ENCODE measurements at regions not wholly inside any gene's neighbourhood (a gene's known extent, or its start where the extent isn't known, plus 50 kb on each side); places are given as distances from the start of the nearest gene placed in this dataset.

GRCh38 chr18:66769375-66769774, 165.5 kb upstream of the CDH19 start:
- no peak overlapping the region for H3K4me3 Mint-ChIP-seq
- H3K36me3 Mint-ChIP-seq: no peaks in the 10 kb centered on the region
- H3K27me3 Mint-ChIP-seq: no peaks in the 10 kb centered on the region
- no peaks in the 10 kb centered on the region for H3K4me1 Mint-ChIP-seq (ENCODE audit: unreplicated experiment)
- H3K9me3 Mint-ChIP-seq: no peaks in the 10 kb centered on the region
- TF ChIP-seq, protein P1, sequence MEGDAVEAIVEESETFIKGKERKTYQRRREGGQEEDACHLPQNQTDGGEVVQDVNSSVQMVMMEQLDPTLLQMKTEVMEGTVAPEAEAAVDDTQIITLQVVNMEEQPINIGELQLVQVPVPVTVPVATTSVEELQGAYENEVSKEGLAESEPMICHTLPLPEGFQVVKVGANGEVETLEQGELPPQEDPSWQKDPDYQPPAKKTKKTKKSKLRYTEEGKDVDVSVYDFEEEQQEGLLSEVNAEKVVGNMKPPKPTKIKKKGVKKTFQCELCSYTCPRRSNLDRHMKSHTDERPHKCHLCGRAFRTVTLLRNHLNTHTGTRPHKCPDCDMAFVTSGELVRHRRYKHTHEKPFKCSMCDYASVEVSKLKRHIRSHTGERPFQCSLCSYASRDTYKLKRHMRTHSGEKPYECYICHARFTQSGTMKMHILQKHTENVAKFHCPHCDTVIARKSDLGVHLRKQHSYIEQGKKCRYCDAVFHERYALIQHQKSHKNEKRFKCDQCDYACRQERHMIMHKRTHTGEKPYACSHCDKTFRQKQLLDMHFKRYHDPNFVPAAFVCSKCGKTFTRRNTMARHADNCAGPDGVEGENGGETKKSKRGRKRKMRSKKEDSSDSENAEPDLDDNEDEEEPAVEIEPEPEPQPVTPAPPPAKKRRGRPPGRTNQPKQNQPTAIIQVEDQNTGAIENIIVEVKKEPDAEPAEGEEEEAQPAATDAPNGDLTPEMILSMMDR (conservative IDR thresholded peaks at IDR 0.05): no peak
- no peak overlapping the region for H3K27ac Mint-ChIP-seq
- no peak for DNase-seq (ENCODE audit: extremely low spot score, unreplicated experiment)

DNA sequence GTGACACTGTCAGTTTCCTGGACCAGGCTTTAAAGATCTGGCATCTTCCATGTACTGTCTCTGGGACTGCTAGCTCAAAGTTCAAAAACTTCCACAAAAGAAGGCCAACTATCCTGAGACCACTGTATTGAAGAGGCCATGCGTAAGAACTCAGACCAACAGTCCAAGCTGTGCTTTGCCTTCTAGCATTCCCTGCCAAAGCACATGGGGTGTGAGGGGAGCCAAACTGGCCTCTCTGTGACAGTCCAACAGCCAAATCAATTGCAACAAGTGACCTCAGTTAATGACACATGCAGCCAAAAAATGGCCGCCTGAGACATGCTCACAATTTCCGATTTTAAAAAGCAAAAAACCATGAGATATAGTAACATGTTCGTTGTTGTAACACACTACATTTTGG, 160.3 kb upstream of the CDH19 start:
- Mint-ChIP-seq H3K27ac (no peak overlapping the region), H3K4me3 (no peak overlapping the region), H3K4me1 (ENCODE audit: unreplicated experiment) (no peaks in the 10 kb centered on the region), H3K9me3 (no peaks in the 10 kb centered on the region), H3K36me3 (no peaks in the 10 kb centered on the region), H3K27me3 (no peaks in the 10 kb centered on the region)
- DNase-seq (ENCODE audit: extremely low spot score, unreplicated experiment): no peak
- TF ChIP-seq, protein P1 (conservative IDR thresholded peaks at IDR 0.05): no peak

DNA sequence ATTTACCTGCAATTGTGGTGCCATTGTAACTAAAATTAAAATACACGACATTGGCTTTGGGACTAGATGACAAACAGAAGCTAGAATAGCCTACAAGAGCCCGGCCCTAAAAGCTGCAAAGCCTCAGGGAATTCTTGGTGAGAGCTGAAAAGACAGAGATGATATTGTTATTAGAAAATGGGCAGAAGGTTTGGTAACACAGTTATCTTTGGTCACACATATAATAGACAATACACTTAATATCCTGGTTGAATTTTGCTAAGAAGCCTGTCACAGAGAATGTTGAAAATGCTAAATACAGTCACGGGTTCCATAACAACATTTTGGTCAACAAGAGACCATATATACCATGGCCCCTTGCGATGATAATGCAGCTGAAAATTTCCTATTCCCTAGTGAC, 157.3 kb upstream of the CDH19 start:
- Mint-ChIP-seq H3K4me3 (no peak overlapping the region), H3K27me3 (no peaks in the 10 kb centered on the region), H3K9me3 (no peaks in the 10 kb centered on the region), H3K4me1 (ENCODE audit: unreplicated experiment) (no peaks in the 10 kb centered on the region), H3K36me3 (no peaks in the 10 kb centered on the region), H3K27ac (no peak overlapping the region)
- DNase-seq (ENCODE audit: extremely low spot score, unreplicated experiment): no peak
- TF ChIP-seq, protein P1 (conservative IDR thresholded peaks at IDR 0.05): no peak

GRCh38 chr18:66760559-66760958, 156.7 kb upstream of the CDH19 start:
- Mint-ChIP-seq H3K4me3 (no peak overlapping the region), H3K9me3 (no peaks in the 10 kb centered on the region), H3K27me3 (no peaks in the 10 kb centered on the region), H3K36me3 (no peaks in the 10 kb centered on the region), H3K4me1 (ENCODE audit: unreplicated experiment) (no peaks in the 10 kb centered on the region), H3K27ac (no peak overlapping the region)
- DNase-seq (ENCODE audit: extremely low spot score, unreplicated experiment): no peak
- TF ChIP-seq, protein P1 (conservative IDR thresholded peaks at IDR 0.05): no peak

GRCh38 chr18:66759050-66759828, 155.3 kb upstream of the CDH19 start:
- Mint-ChIP-seq H3K27ac (no peak overlapping the region), H3K27me3 (no peaks in the 10 kb centered on the region), H3K36me3 (no peaks in the 10 kb centered on the region), H3K4me1 (ENCODE audit: unreplicated experiment) (no peaks in the 10 kb centered on the region), H3K4me3 (no peak overlapping the region), H3K9me3 (no peaks in the 10 kb centered on the region)
- TF ChIP-seq, protein P1 (conservative IDR thresholded peaks at IDR 0.05): no peak
- DNase-seq (ENCODE audit: extremely low spot score, unreplicated experiment): no peak
